Amygdala (tissue), 56 donors: ENCODE measurements at regions not wholly inside any gene's neighbourhood (a gene's known extent, or its start where the extent isn't known, plus 50 kb on each side); places are given as distances from the start of the nearest gene placed in this dataset.
"Not testable (repeated sequence)": the region's sequence is repeated elsewhere in the genome, so short reads cannot be mapped to it uniquely, and the experiment has no call there.

Experiments
- DNase-seq, 56 donors: peaks; one replicate each; lab custom pipeline; 2025; lab: John Stamatoyannopoulos, UW

GRCh38 chr13:91024157-91024792 lies 323.2 kb upstream of the MIR17HG start:
- DNase-seq: no peak

GRCh38 chr13:91025442-91025841 lies 322.0 kb upstream of the MIR17HG start:
- DNase-seq: no peak

- DNase-seq: no peak
Observed at GRCh38 chr13:91031508-91031907, 316.0 kb upstream of the MIR17HG start.

- DNase-seq: no peak
Observed at GRCh38 chr13:91032104-91032503, 315.4 kb upstream of the MIR17HG start.

- no peak for DNase-seq
Observed at GRCh38 chr13:91036886-91037285, 310.6 kb upstream of the MIR17HG start.

- no peak for DNase-seq
Observed at GRCh38 chr13:91042870-91043269, 304.6 kb upstream of the MIR17HG start.

- peak in 1 of 56 donors; percentile 2 for DNase-seq
Observed at GRCh38 chr13:91045351-91046034, 302.0 kb upstream of the MIR17HG start.

GRCh38 chr13:91046715-91047327 lies 300.7 kb upstream of the MIR17HG start:
- DNase-seq: peak in 1 of 56 donors; percentile 2

GRCh38 chr13:91050970-91051369 lies 296.5 kb upstream of the MIR17HG start:
- DNase-seq: no peak

- DNase-seq: no peak
Observed at GRCh38 chr13:91052876-91053275, 294.6 kb upstream of the MIR17HG start.

- DNase-seq: no peak
Observed at GRCh38 chr13:91053318-91054065, 294.0 kb upstream of the MIR17HG start.

- DNase-seq: no peak
Observed at GRCh38 chr13:91054902-91055301, 292.6 kb upstream of the MIR17HG start.

- DNase-seq: no peak
Observed at GRCh38 chr13:91056746-91057145, 290.7 kb upstream of the MIR17HG start.

GRCh38 chr13:91057507-91057906 lies 290.0 kb upstream of the MIR17HG start:
- DNase-seq: not testable (repeated sequence)

GRCh38 chr13:91058066-91058465 lies 289.4 kb upstream of the MIR17HG start:
- DNase-seq: no peak

- DNase-seq: no peak
Observed at GRCh38 chr13:91058919-91059318, 288.6 kb upstream of the MIR17HG start.

- DNase-seq: no peak
Observed at GRCh38 chr13:91066745-91067144, 280.7 kb upstream of the MIR17HG start.

GRCh38 chr13:91072486-91072885 lies 275.0 kb upstream of the MIR17HG start:
- DNase-seq: no peak

- DNase-seq: no peak
Observed at GRCh38 chr13:91074091-91074490, 273.4 kb upstream of the MIR17HG start.

GRCh38 chr13:91076830-91077229 lies 270.7 kb upstream of the MIR17HG start:
- DNase-seq: no peak

- no peak for DNase-seq
Observed at GRCh38 chr13:91078093-91078679, 269.3 kb upstream of the MIR17HG start.
